ENCODE measurements at regions not wholly inside any gene's neighbourhood (a gene's known extent, or its start where the extent isn't known, plus 50 kb on each side); places are given as distances from the start of the nearest gene placed in this dataset.

GRCh38 chr6:90722648-90723047 is 135.8 kb upstream of the MAP3K7 start:
- H3K4me1 ChIP-seq (ENCODE audit: insufficient read depth, low read length, poor library complexity, severe bottlenecking) = no peaks in the 10 kb centered on the region
- CTCF ChIA-PET = no interaction called here
- TF ChIP-seq, protein P1, sequence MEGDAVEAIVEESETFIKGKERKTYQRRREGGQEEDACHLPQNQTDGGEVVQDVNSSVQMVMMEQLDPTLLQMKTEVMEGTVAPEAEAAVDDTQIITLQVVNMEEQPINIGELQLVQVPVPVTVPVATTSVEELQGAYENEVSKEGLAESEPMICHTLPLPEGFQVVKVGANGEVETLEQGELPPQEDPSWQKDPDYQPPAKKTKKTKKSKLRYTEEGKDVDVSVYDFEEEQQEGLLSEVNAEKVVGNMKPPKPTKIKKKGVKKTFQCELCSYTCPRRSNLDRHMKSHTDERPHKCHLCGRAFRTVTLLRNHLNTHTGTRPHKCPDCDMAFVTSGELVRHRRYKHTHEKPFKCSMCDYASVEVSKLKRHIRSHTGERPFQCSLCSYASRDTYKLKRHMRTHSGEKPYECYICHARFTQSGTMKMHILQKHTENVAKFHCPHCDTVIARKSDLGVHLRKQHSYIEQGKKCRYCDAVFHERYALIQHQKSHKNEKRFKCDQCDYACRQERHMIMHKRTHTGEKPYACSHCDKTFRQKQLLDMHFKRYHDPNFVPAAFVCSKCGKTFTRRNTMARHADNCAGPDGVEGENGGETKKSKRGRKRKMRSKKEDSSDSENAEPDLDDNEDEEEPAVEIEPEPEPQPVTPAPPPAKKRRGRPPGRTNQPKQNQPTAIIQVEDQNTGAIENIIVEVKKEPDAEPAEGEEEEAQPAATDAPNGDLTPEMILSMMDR (conservative IDR thresholded peaks at IDR 0.05; ENCODE audit: low read depth, low read length) = no peak
- no peak for TF ChIP-seq EZH2 (IDR thresholded peaks at IDR 0.05; ENCODE audit: borderline replicate concordance, low read depth, low read length, poor library complexity, severe bottlenecking)
- H3K36me3 ChIP-seq (ENCODE audit: insufficient read depth, low read length, poor library complexity, severe bottlenecking) = no peaks in the 10 kb centered on the region
- no peaks in the 10 kb centered on the region for H3K9me3 ChIP-seq (ENCODE audit: low read depth, low read length, poor library complexity, severe bottlenecking)
- intact Hi-C loops (cut with micrococcal nuclease; ENCODE audit: unreplicated experiment) = no loop called here
- no TSS peak for BruUV-seq (replicated peaks)
- DNase-seq (ENCODE audit: low spot score) = no peak
- POLR2A ChIA-PET (ENCODE audit: low non-redundant PET) = no interaction called here
- H3K27me3 ChIP-seq (replicated peaks; ENCODE audit: insufficient read depth, low read depth, low read length, poor library complexity) = peaks cover 68% of the 10 kb centered on the region
- no peak overlapping the region for H3K27ac ChIP-seq (ENCODE audit: low read depth, low read length, poor library complexity, severe bottlenecking)
- no peak overlapping the region for H3K4me3 ChIP-seq (ENCODE audit: low read depth, low read length, poor library complexity, severe bottlenecking)

DNA sequence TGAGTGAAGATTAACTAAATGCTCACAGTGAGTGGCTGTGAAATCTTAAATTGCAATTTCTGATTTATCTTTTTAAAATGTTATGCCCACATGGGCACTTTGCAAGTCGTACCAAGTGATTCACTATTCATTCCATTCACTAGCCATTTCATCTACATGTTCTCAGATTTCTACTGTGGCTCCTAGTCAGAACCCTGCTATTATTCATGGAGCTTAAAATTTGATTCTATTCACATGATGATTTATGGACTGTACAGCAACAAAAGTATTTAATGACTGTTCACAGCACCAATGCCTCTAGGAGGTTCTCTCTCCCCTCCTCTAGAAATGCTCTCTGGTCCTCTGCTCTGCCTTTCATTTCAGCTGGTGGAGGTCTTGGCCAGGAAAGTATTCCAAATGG is 133.5 kb upstream of the MAP3K7 start:
- ChIA-PET CTCF (no interaction called here), POLR2A (ENCODE audit: low non-redundant PET) (interaction anchor here (0.6 kb wide), 1 partner anchor 10 kb away, joined by 3 read pairs; no protein-coding TSS in a partner anchor)
- no peak for TF ChIP-seq EZH2 (IDR thresholded peaks at IDR 0.05; ENCODE audit: borderline replicate concordance, low read depth, low read length, poor library complexity, severe bottlenecking)
- TF ChIP-seq, protein P1 (conservative IDR thresholded peaks at IDR 0.05; ENCODE audit: low read depth, low read length) = no peak
- no peak overlapping the region for H3K4me3 ChIP-seq (ENCODE audit: low read depth, low read length, poor library complexity, severe bottlenecking)
- DNase-seq (ENCODE audit: low spot score) = peak; percentile 22
- H3K9me3 ChIP-seq (ENCODE audit: low read depth, low read length, poor library complexity, severe bottlenecking) = no peaks in the 10 kb centered on the region
- intact Hi-C loops (cut with micrococcal nuclease; ENCODE audit: unreplicated experiment) = no loop called here
- no peak overlapping the region for H3K27ac ChIP-seq (ENCODE audit: low read depth, low read length, poor library complexity, severe bottlenecking)
- no peaks in the 10 kb centered on the region for H3K36me3 ChIP-seq (ENCODE audit: insufficient read depth, low read length, poor library complexity, severe bottlenecking)
- no TSS peak for BruUV-seq (replicated peaks)
- H3K27me3 ChIP-seq (replicated peaks; ENCODE audit: insufficient read depth, low read depth, low read length, poor library complexity) = peaks cover 87% of the 10 kb centered on the region
- no peaks in the 10 kb centered on the region for H3K4me1 ChIP-seq (ENCODE audit: insufficient read depth, low read length, poor library complexity, severe bottlenecking)

GRCh38 chr6:90719321-90720195 is 132.7 kb upstream of the MAP3K7 start:
- H3K27ac ChIP-seq (ENCODE audit: low read depth, low read length, poor library complexity, severe bottlenecking) = no peak overlapping the region
- ChIA-PET CTCF (no interaction called here), POLR2A (ENCODE audit: low non-redundant PET) (interaction anchor here (0.6 kb wide), 1 partner anchor 11 kb away, joined by 3 read pairs; no protein-coding TSS in a partner anchor)
- H3K9me3 ChIP-seq (ENCODE audit: low read depth, low read length, poor library complexity, severe bottlenecking) = no peaks in the 10 kb centered on the region
- TF ChIP-seq EZH2 (IDR thresholded peaks at IDR 0.05; ENCODE audit: borderline replicate concordance, low read depth, low read length, poor library complexity, severe bottlenecking) = no peak
- TF ChIP-seq, protein P1 (conservative IDR thresholded peaks at IDR 0.05; ENCODE audit: low read depth, low read length) = no peak
- H3K4me3 ChIP-seq (ENCODE audit: low read depth, low read length, poor library complexity, severe bottlenecking) = no peak overlapping the region
- no peaks in the 10 kb centered on the region for H3K36me3 ChIP-seq (ENCODE audit: insufficient read depth, low read length, poor library complexity, severe bottlenecking)
- DNase-seq (ENCODE audit: low spot score) = no peak
- BruUV-seq (replicated peaks) = no TSS peak
- peaks cover 90% of the 10 kb centered on the region for H3K27me3 ChIP-seq (replicated peaks; ENCODE audit: insufficient read depth, low read depth, low read length, poor library complexity)
- H3K4me1 ChIP-seq (ENCODE audit: insufficient read depth, low read length, poor library complexity, severe bottlenecking) = no peaks in the 10 kb centered on the region
- intact Hi-C loops (cut with micrococcal nuclease; ENCODE audit: unreplicated experiment) = no loop called here

Data from A673 (cell line).